ENCODE measurements at regions not wholly inside any gene's neighbourhood (a gene's known extent, or its start where the extent isn't known, plus 50 kb on each side); places are given as distances from the start of the nearest gene placed in this dataset.

GRCh38 chr2:211161236-211161635 is 604.8 kb downstream of the CPS1 start:
- no peak overlapping the region for H3K4me3 ChIP-seq
- no peaks in the 10 kb centered on the region for H3K4me1 ChIP-seq (ENCODE audit: insufficient read depth)
- no peaks in the 10 kb centered on the region for H3K27me3 Mint-ChIP-seq (ENCODE audit: insufficient read depth, low read depth, poor library complexity)
- H3K36me3 Mint-ChIP-seq (ENCODE audit: low read depth), result no peaks in the 10 kb centered on the region
- no peaks in the 10 kb centered on the region for H3F3A ChIP-seq (replicated peaks; ENCODE audit: low read depth)
- no peaks in the 10 kb centered on the region for H3K27me3 ChIP-seq (ENCODE audit: insufficient read depth)
- H3K9me2 ChIP-seq (ENCODE audit: insufficient read depth), result no peaks in the 10 kb centered on the region
- no peak overlapping the region for H2AFZ ChIP-seq
- no peaks in the 10 kb centered on the region for H3K79me2 ChIP-seq (replicated peaks; ENCODE audit: insufficient read depth)
- no peaks in the 10 kb centered on the region for H3K36me3 ChIP-seq (ENCODE audit: insufficient read depth)
- no peak overlapping the region for H3K27ac ChIP-seq (ENCODE audit: low read depth)
- no peaks in the 10 kb centered on the region for H3K9me3 Mint-ChIP-seq
- no peak overlapping the region for H3K27ac Mint-ChIP-seq
- no peak overlapping the region for H3K4me2 ChIP-seq
- TF ChIP-seq JUNB (IDR thresholded peaks at IDR 0.05; ENCODE audit: unreplicated experiment), result no peak
- no peak for TF ChIP-seq ZNF331 (CRISPR knock-in tag; IDR thresholded peaks at IDR 0.05; ENCODE audit: low read depth)
- TF ChIP-seq EZH2 (IDR thresholded peaks at IDR 0.05; ENCODE audit: low read depth, unreplicated experiment), result no peak
- no peaks in the 10 kb centered on the region for H4K20me1 ChIP-seq (replicated peaks; ENCODE audit: insufficient read depth)
- DNase-seq (ENCODE audit: low spot score) (no peak), ATAC-seq (no peak)
- H3K4me1 Mint-ChIP-seq, result no peaks in the 10 kb centered on the region
- H3K4me3 Mint-ChIP-seq, result no peak overlapping the region

GRCh38 chr2:211162911-211163310 is 606.5 kb downstream of the CPS1 start:
- no peaks in the 10 kb centered on the region for H3F3A ChIP-seq (replicated peaks; ENCODE audit: low read depth)
- H3K4me2 ChIP-seq, result no peak overlapping the region
- H3K9me2 ChIP-seq (ENCODE audit: insufficient read depth), result no peaks in the 10 kb centered on the region
- Mint-ChIP-seq H3K27ac (no peak overlapping the region), H3K9me3 (no peaks in the 10 kb centered on the region), H3K4me1 (no peaks in the 10 kb centered on the region), H3K36me3 (ENCODE audit: low read depth) (no peaks in the 10 kb centered on the region), H3K27me3 (ENCODE audit: insufficient read depth, low read depth, poor library complexity) (no peaks in the 10 kb centered on the region), H3K4me3 (no peak overlapping the region)
- H3K27me3 ChIP-seq (ENCODE audit: insufficient read depth), result no peaks in the 10 kb centered on the region
- H3K27ac ChIP-seq (ENCODE audit: low read depth), result no peak overlapping the region
- ATAC-seq, result no peak
- TF ChIP-seq POLR2AphosphoS5 (IDR thresholded peaks at IDR 0.05; ENCODE audit: low read depth) (no peak), ETS1 (IDR thresholded peaks at IDR 0.05) (no peak), CREB1 (CRISPR knock-in tag; IDR thresholded peaks at IDR 0.05; ENCODE audit: low read depth) (no peak)
- no peak overlapping the region for H2AFZ ChIP-seq
- no peaks in the 10 kb centered on the region for H3K79me2 ChIP-seq (replicated peaks; ENCODE audit: insufficient read depth)
- no peaks in the 10 kb centered on the region for H3K4me1 ChIP-seq (ENCODE audit: insufficient read depth)
- H3K4me3 ChIP-seq, result no peak overlapping the region
- DNase-seq (ENCODE audit: low spot score), result no peak
- no peaks in the 10 kb centered on the region for H4K20me1 ChIP-seq (replicated peaks; ENCODE audit: insufficient read depth)
- H3K36me3 ChIP-seq (ENCODE audit: insufficient read depth), result no peaks in the 10 kb centered on the region

- H3K4me3 ChIP-seq, result no peak overlapping the region
- no peaks in the 10 kb centered on the region for H3K9me2 ChIP-seq (ENCODE audit: insufficient read depth)
- DNase-seq (ENCODE audit: low spot score) (no peak), ATAC-seq (no peak)
- no peak overlapping the region for H3K27ac ChIP-seq (ENCODE audit: low read depth)
- no peaks in the 10 kb centered on the region for H3K36me3 Mint-ChIP-seq (ENCODE audit: low read depth)
- H3K4me1 ChIP-seq (ENCODE audit: insufficient read depth), result no peaks in the 10 kb centered on the region
- no peak overlapping the region for H2AFZ ChIP-seq
- H3K4me1 Mint-ChIP-seq, result no peaks in the 10 kb centered on the region
- H3K4me2 ChIP-seq, result no peak overlapping the region
- H4K20me1 ChIP-seq (replicated peaks; ENCODE audit: insufficient read depth), result no peaks in the 10 kb centered on the region
- H3K4me3 Mint-ChIP-seq, result no peak overlapping the region
- no peaks in the 10 kb centered on the region for H3K79me2 ChIP-seq (replicated peaks; ENCODE audit: insufficient read depth)
- no peak overlapping the region for H3K27ac Mint-ChIP-seq
- H3K9me3 Mint-ChIP-seq, result no peaks in the 10 kb centered on the region
- H3K27me3 ChIP-seq (ENCODE audit: insufficient read depth), result no peaks in the 10 kb centered on the region
- no peaks in the 10 kb centered on the region for H3F3A ChIP-seq (replicated peaks; ENCODE audit: low read depth)
- no peak for TF ChIP-seq NANOG (IDR thresholded peaks at IDR 0.05; ENCODE audit: borderline replicate concordance)
- no peak for TF ChIP-seq EZH2phosphoT487 (IDR thresholded peaks at IDR 0.05; ENCODE audit: unreplicated experiment)
- TF ChIP-seq ZNF462 (CRISPR knock-in tag; IDR thresholded peaks at IDR 0.05), result no peak
- no peak for TF ChIP-seq JUNB (IDR thresholded peaks at IDR 0.05; ENCODE audit: unreplicated experiment)
- TF ChIP-seq ZNF114 (CRISPR knock-in tag; IDR thresholded peaks at IDR 0.05), result no peak
- no peak for TF ChIP-seq ZNF331 (CRISPR knock-in tag; IDR thresholded peaks at IDR 0.05; ENCODE audit: low read depth)
- H3K36me3 ChIP-seq (ENCODE audit: insufficient read depth), result no peaks in the 10 kb centered on the region
- no peaks in the 10 kb centered on the region for H3K27me3 Mint-ChIP-seq (ENCODE audit: insufficient read depth, low read depth, poor library complexity)
Measured at GRCh38 chr2:211170843-211171242, 614.4 kb downstream of the CPS1 start.

Measured in GM23338 (cell line).